WI38 (cell line): ENCODE measurements at regions not wholly inside any gene's neighbourhood (a gene's known extent, or its start where the extent isn't known, plus 50 kb on each side); places are given as distances from the start of the nearest gene placed in this dataset.

Experiments
- H3K4me3 ChIP-seq: 2 replicates; pipeline ENCODE4 v1.5.1; 2011; ENCODE audit warnings: low read depth, mild to moderate bottlenecking, control low read depth, low read length
- CTCF ChIP-seq: IDR thresholded peaks from 2 replicates; pipeline ENCODE4 v1.5.1; 2012; ENCODE audit warnings: low read depth, mild to moderate bottlenecking, control low read depth, low read length

GRCh38 chr11:70671611-70672010 is 273.3 kb downstream of the CTTN start:
- no peak overlapping the region for H3K4me3 ChIP-seq
- TF ChIP-seq CTCF, result no peak

- no peak for TF ChIP-seq CTCF
- no peak overlapping the region for H3K4me3 ChIP-seq
Observed at GRCh38 chr11:70672991-70673653, 274.8 kb downstream of the CTTN start.

GRCh38 chr11:70674605-70675004 is 276.3 kb downstream of the CTTN start:
- no peak for TF ChIP-seq CTCF
- no peak overlapping the region for H3K4me3 ChIP-seq

- TF ChIP-seq CTCF, result no peak
- H3K4me3 ChIP-seq, result no peak overlapping the region
Observed at GRCh38 chr11:70675697-70676374, 277.5 kb downstream of the CTTN start.

GRCh38 chr11:70677232-70677916 is 279.0 kb downstream of the CTTN start:
- no peak for TF ChIP-seq CTCF
- no peak overlapping the region for H3K4me3 ChIP-seq

- no peak overlapping the region for H3K4me3 ChIP-seq
- TF ChIP-seq CTCF, result no peak
Observed at GRCh38 chr11:70678931-70679900, 280.9 kb downstream of the CTTN start.
